Fibroblast of the conjunctiva (primary cell): ENCODE measurements at regions not wholly inside any gene's neighbourhood (a gene's known extent, or its start where the extent isn't known, plus 50 kb on each side); places are given as distances from the start of the nearest gene placed in this dataset.

Experiments
- DNase-seq: peaks from one replicate; pipeline ENCODE4 v3.0.0-alpha.2; 2010; ENCODE audit warnings: low read depth

DNA sequence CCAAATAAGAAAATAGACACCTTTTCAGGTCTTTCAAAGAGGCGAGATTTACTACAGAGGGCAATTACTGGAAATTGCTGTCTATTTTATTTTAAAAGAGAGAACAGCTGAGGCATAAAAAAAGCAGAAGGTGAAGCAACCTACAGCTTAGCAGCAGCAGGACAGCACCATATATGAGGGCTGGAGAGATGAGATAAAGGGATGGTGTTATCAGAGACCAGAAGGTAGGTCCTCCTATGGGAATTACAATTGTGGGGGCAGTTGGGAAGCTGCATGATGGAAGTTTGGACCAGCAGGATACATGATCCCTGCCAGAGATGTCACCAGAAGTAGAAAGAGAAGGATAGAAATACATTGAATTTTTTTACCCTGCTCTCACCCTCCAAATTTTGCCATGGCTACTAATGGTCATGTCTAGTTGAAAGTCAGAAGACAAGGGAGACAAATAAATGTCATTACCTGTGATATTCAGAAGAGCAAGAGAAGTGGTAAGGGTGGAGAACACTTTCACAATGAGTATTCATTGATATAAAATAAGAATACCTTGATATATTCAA lies 77.2 kb upstream of the CALCR start:
- DNase-seq: no peak

GRCh38 chr7:93646538-93646937 lies 72.0 kb upstream of the CALCR start:
- DNase-seq: no peak

GRCh38 chr7:93636276-93636675 lies 61.8 kb upstream of the CALCR start:
- no peak for DNase-seq

DNA sequence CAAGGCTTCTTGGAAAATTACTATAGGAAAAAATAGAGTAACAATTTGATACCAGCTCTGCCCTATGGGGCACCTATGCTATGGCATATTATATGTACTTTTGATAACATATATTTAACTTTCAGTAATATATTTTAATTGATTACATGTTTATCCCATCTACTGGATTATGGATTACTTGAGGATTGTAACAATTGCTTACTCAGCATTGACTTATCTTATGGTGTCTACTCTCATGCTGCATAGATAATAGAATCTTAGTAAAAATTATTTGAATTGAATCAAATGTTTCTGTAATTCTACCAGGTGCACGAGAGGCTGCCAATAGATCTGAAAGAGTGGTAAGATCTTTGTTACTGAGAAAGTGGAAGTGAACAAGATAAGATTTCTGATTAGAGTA lies 57.8 kb upstream of the CALCR start:
- no peak for DNase-seq

GRCh38 chr7:93629291-93629801 lies 54.8 kb upstream of the CALCR start:
- no peak for DNase-seq

GRCh38 chr7:93626869-93627268 lies 52.3 kb upstream of the CALCR start:
- DNase-seq: no peak
